MM.1S (cell line): ENCODE measurements at regions not wholly inside any gene's neighbourhood (a gene's known extent, or its start where the extent isn't known, plus 50 kb on each side); places are given as distances from the start of the nearest gene placed in this dataset.

Experiments
- EZH2 ChIP-seq: fragments of 300-600 bp; sonication (generic); optimal IDR thresholded peaks from 2 replicates; pipeline ENCODE3; 2017; ENCODE audit warnings: low read depth, mild to moderate bottlenecking, antibody characterized with exemption, low read length, mixed read lengths
- EZH2phosphoT487 ChIP-seq: fragments of 300-600 bp; sonication (generic); IDR thresholded peaks from 2 replicates; pipeline ENCODE4 v1.6.1; 2018; ENCODE audit warnings: antibody characterized with exemption, low read length
- TF ChIP-seq, protein P1 (sequence below): fragments of 300-600 bp; sonication (generic); IDR thresholded peaks from 2 replicates; pipeline ENCODE4 v1.5.1; 2016; ENCODE audit warnings: antibody characterized with exemption, low read length, mixed read lengths

DNA sequence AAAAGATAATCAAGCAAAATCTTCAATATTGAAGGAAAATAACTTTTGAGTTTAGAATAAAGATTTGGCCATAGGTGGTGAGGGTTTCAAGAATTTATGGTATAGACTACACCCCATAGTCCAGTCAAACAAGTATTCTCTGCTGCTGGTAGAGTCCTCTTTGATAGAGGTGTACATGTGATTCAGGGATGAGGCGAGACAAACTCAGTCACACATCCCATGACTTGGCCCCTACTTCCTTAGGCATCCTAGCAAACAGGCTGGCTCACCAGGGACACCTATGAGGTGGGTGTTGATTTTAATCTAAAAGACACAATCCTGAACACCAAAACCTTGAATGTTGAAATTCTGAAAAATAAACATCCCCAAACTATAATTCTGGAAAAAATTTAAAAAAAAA, 78.1 kb upstream of the SLC25A13 start:
- TF ChIP-seq, protein P1, sequence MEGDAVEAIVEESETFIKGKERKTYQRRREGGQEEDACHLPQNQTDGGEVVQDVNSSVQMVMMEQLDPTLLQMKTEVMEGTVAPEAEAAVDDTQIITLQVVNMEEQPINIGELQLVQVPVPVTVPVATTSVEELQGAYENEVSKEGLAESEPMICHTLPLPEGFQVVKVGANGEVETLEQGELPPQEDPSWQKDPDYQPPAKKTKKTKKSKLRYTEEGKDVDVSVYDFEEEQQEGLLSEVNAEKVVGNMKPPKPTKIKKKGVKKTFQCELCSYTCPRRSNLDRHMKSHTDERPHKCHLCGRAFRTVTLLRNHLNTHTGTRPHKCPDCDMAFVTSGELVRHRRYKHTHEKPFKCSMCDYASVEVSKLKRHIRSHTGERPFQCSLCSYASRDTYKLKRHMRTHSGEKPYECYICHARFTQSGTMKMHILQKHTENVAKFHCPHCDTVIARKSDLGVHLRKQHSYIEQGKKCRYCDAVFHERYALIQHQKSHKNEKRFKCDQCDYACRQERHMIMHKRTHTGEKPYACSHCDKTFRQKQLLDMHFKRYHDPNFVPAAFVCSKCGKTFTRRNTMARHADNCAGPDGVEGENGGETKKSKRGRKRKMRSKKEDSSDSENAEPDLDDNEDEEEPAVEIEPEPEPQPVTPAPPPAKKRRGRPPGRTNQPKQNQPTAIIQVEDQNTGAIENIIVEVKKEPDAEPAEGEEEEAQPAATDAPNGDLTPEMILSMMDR, result no peak
- TF ChIP-seq EZH2, result no peak
- TF ChIP-seq EZH2phosphoT487, result no peak
